AG04449 (cell line): ENCODE measurements at regions not wholly inside any gene's neighbourhood (a gene's known extent, or its start where the extent isn't known, plus 50 kb on each side); places are given as distances from the start of the nearest gene placed in this dataset.
A peak's percentile ranks its signal among the peaks of the same experiment; 100 is the strongest.
"Not testable (repeated sequence)": the region's sequence is repeated elsewhere in the genome, so short reads cannot be mapped to it uniquely, and the experiment has no call there.

Experiments
- CTCF ChIA-PET: fragments of 350-600 bp; formaldehyde crosslinking; extraction: SDS; loops from one replicate; lab custom pipeline; 2021; ENCODE audit warnings: antibody characterized with exemption; lab: Yijun Ruan, JAX
- POLR2A ChIA-PET: fragments of 400-600, 350-600 bp; formaldehyde crosslinking; extraction: SDS; loops from one replicate; lab custom pipeline; 2020; ENCODE audit warnings: antibody characterized with exemption, inconsistent platforms; lab: Yijun Ruan, JAX
- DNase-seq: peaks from one replicate; pipeline ENCODE4 v3.0.0-alpha.2; 2010; ENCODE audit warnings: low read depth, low spot score
- H3K4me3 ChIP-seq: 2 replicates; pipeline ENCODE4 v1.5.1; 2011; ENCODE audit warnings: low read depth, mild to moderate bottlenecking, control low read depth, low read length
- TF ChIP-seq, protein P1 (sequence below): IDR thresholded peaks from one replicate; pipeline ENCODE4 v1.5.1; 2011; ENCODE audit warnings: mild to moderate bottlenecking, moderate library complexity, low read length, control low read depth, inconsistent platforms; ENCODE audit not compliant: insufficient read depth; ENCODE audit errors: missing control alignments

GRCh38 chr9:111744363-111744762, 50.4 kb downstream of the SHOC1 start:
- TF ChIP-seq, protein P1, sequence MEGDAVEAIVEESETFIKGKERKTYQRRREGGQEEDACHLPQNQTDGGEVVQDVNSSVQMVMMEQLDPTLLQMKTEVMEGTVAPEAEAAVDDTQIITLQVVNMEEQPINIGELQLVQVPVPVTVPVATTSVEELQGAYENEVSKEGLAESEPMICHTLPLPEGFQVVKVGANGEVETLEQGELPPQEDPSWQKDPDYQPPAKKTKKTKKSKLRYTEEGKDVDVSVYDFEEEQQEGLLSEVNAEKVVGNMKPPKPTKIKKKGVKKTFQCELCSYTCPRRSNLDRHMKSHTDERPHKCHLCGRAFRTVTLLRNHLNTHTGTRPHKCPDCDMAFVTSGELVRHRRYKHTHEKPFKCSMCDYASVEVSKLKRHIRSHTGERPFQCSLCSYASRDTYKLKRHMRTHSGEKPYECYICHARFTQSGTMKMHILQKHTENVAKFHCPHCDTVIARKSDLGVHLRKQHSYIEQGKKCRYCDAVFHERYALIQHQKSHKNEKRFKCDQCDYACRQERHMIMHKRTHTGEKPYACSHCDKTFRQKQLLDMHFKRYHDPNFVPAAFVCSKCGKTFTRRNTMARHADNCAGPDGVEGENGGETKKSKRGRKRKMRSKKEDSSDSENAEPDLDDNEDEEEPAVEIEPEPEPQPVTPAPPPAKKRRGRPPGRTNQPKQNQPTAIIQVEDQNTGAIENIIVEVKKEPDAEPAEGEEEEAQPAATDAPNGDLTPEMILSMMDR: no peak
- H3K4me3 ChIP-seq: no peak overlapping the region
- DNase-seq: no peak
- CTCF ChIA-PET: interaction anchor here (1.5 kb wide), 1 partner anchor 14 kb away, joined by 4 read pairs; no protein-coding TSS in a partner anchor
- POLR2A ChIA-PET: no interaction called here

GRCh38 chr9:111743275-111743674, 51.5 kb downstream of the SHOC1 start:
- no peak overlapping the region for H3K4me3 ChIP-seq
- TF ChIP-seq, protein P1: no peak
- peak; percentile 55 for DNase-seq
- POLR2A ChIA-PET: no interaction called here
- CTCF ChIA-PET: no interaction called here

DNA sequence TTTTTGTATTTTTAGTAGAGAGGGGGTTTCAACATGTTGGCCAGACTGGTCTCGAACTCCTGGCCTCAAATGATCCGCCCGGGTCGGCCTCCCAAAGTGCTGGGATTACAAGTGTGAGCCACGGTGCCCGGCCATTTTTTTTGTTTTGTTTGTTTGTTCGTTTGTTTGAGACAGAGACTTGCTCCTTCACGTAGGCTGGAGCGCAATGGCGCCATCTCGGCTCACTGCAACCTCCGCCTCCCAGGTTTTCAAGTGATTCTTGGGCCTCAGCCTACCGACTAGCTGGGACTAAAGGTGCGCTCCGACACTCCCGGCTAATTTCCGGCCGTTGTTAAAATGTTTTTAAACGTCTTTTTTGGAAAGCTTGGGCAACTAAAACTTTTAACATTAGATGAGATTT, 54.0 kb downstream of the SHOC1 start:
- no peak overlapping the region for H3K4me3 ChIP-seq
- TF ChIP-seq, protein P1: no peak
- CTCF ChIA-PET: interaction anchor here (1.6 to 2.2 kb wide), 2 partner anchors 19 to 358 kb away, joined by 6 read pairs; no protein-coding TSS in a partner anchor
- POLR2A ChIA-PET: no interaction called here
- no peak for DNase-seq

DNA sequence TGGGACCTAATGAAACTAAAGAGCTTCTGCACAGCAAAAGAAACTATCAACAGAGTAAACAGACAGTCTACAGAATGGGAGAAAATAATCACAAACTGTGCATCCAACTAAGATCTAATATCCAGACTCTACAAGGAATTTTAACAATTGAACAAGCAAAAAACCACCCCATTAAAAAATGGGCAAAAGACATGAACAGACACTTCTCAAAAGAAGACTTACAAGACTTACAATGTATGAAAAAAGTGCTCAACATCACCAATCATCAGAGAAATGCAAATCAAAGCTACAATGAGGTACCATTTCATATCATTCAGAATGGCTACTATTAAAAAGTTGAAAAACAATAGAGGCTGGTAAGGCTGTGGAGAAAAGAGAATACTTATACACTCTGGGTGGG, 58.0 kb downstream of the SHOC1 start:
- TF ChIP-seq, protein P1: no peak
- no peak for DNase-seq
- ChIA-PET CTCF (interaction anchor here (0.8 kb wide), 1 partner anchor 17 kb away, joined by 3 read pairs; no protein-coding TSS in a partner anchor), POLR2A (no interaction called here)
- no peak overlapping the region for H3K4me3 ChIP-seq

DNA sequence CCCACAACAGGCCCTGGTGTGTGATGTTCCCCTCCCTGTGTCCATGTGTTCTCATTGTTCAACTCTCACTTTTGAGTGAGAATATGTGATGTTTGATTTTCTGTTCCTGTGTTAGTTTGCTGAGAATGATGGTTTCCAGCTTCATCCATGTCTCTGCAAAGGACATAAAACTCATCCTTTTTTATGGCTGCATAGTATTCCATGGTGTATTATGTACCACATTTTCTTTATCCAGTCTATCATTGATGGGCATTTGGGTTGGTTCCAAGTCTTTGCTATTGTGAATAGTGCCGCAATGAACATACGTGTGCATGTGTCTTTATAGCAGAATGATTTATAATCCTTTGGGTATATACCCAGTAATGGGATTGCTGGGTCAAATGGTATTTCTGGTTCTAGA, 59.4 kb downstream of the SHOC1 start:
- H3K4me3 ChIP-seq, DNase-seq, POLR2A ChIA-PET, CTCF ChIA-PET: not testable (repeated sequence)

GRCh38 chr9:111731928-111732327, 62.8 kb downstream of the SHOC1 start:
- DNase-seq: no peak
- TF ChIP-seq, protein P1: no peak
- ChIA-PET CTCF (no interaction called here), POLR2A (no interaction called here)
- no peak overlapping the region for H3K4me3 ChIP-seq

DNA sequence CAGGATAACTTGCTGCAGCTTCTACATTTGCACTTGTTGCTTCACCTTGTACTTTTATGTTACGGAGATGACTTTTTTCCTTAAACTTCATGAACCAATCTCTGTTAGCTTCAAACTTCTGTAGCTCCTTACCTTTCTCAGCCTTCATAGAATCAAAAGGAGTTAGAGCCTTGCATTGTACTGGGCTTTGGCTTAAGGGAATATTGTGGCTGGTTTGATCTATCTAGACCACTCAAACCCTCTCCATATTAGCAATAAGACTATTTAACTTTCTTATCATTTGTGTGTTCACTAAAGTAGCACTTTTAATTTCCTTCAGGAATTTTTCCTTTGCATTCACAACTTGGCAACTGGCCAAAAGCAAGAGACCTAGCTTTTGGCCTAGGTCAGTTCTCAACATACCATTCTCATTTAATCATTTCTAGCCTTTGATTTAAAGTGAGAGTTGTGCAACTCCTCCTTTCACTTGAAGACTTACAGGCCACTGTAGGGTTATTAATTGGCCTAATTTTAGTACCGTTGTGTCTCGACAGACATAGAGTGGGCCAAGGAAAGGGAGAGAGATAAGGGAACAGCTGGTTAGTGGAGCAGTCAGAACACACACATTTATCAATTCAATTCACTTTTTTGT, 63.7 kb downstream of the SHOC1 start:
- CTCF ChIA-PET: interaction anchor here (1.1 kb wide), 1 partner anchor 28 kb away, joined by 3 read pairs; no protein-coding TSS in a partner anchor
- no peak for DNase-seq
- POLR2A ChIA-PET: no interaction called here
- TF ChIP-seq, protein P1: no peak
- H3K4me3 ChIP-seq: no peak overlapping the region
